GM12873 (cell line): ENCODE measurements at regions not wholly inside any gene's neighbourhood (a gene's known extent, or its start where the extent isn't known, plus 50 kb on each side); places are given as distances from the start of the nearest gene placed in this dataset.

Experiments used
- CTCF ChIP-seq: IDR thresholded peaks from 2 replicates; pipeline ENCODE4 v1.5.1; 2012; ENCODE audit warnings: low read depth, mild to moderate bottlenecking, moderate library complexity, low read length, control low read depth; ENCODE audit not compliant: insufficient read depth; ENCODE audit errors: missing control alignments

- TF ChIP-seq CTCF: no peak
These were observed 156.5 kb upstream of the GDF10 start for GRCh38 chr10:47143473-47143872.

- TF ChIP-seq CTCF: no peak
These were observed 155.5 kb upstream of the GDF10 start for GRCh38 chr10:47144525-47144924.

- TF ChIP-seq CTCF: no peak
These were observed 154.6 kb upstream of the GDF10 start for GRCh38 chr10:47145290-47145934.

- no peak for TF ChIP-seq CTCF
These were observed 153.4 kb upstream of the GDF10 start for GRCh38 chr10:47146572-47146971.

- TF ChIP-seq CTCF: no peak
These were observed 152.8 kb upstream of the GDF10 start for GRCh38 chr10:47147186-47147585.

GRCh38 chr10:47150581-47150980 lies 149.4 kb upstream of the GDF10 start:
- no peak for TF ChIP-seq CTCF

- no peak for TF ChIP-seq CTCF
These were observed 148.1 kb upstream of the GDF10 start for GRCh38 chr10:47151920-47152319.
